ENCODE measurements at regions not wholly inside any gene's neighbourhood (a gene's known extent, or its start where the extent isn't known, plus 50 kb on each side); places are given as distances from the start of the nearest gene placed in this dataset.

DNA sequence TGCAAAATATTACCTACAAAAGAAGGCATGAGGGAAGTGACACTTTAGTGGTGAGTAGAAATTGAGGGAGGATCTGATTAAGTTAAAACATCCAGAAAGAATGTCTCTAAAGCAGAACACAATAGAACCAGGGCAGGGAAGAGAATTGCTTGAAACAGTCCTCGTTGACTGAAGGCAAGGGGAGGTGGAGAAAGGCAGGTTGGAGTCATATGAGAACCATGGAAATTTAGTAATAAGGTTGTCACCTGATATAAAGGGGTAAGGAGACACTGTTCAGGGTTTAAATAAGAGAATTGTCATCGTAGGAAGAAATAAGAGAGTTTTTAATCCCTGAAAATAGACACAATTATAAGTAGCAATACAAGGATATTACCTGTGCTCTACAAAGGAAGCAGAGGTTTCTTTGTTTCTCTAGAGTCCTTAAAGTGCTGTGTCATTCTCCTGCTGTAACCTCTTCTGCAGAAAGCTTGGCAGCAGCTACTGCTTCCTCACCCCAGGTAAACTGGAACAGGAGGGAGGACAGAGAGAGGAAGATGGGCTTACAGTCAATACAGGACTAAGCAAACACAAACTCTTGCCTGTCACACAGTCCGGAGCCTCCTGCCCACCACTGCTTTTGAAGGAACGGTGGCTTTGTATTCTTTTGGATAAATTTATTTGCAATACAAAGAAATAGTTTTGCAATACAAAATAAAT is 258.4 kb downstream of the PPARGC1A start:
- no peak overlapping the region for H3K27ac ChIP-seq
- ATAC-seq (peak in 1 of 2 donors; percentile 61), DNase-seq (no peak)
- no peaks in the 10 kb centered on the region for H3K27me3 ChIP-seq (ENCODE audit: low read depth)
- H3K9me3 ChIP-seq = no peaks in the 10 kb centered on the region
- H3K4me3 ChIP-seq = no peak overlapping the region
- no peaks in the 10 kb centered on the region for H3K4me1 ChIP-seq
- TF ChIP-seq, protein P1, sequence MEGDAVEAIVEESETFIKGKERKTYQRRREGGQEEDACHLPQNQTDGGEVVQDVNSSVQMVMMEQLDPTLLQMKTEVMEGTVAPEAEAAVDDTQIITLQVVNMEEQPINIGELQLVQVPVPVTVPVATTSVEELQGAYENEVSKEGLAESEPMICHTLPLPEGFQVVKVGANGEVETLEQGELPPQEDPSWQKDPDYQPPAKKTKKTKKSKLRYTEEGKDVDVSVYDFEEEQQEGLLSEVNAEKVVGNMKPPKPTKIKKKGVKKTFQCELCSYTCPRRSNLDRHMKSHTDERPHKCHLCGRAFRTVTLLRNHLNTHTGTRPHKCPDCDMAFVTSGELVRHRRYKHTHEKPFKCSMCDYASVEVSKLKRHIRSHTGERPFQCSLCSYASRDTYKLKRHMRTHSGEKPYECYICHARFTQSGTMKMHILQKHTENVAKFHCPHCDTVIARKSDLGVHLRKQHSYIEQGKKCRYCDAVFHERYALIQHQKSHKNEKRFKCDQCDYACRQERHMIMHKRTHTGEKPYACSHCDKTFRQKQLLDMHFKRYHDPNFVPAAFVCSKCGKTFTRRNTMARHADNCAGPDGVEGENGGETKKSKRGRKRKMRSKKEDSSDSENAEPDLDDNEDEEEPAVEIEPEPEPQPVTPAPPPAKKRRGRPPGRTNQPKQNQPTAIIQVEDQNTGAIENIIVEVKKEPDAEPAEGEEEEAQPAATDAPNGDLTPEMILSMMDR (IDR thresholded peaks at IDR 0.05) = no peak
- H3K36me3 ChIP-seq = no peaks in the 10 kb centered on the region
- intact Hi-C loops (cut with DNase I) = no loop called here

- intact Hi-C loops (cut with DNase I) = no loop called here
- H3K36me3 ChIP-seq = no peaks in the 10 kb centered on the region
These were observed 259.7 kb downstream of the PPARGC1A start for GRCh38 chr4:23630110-23630509.

DNA sequence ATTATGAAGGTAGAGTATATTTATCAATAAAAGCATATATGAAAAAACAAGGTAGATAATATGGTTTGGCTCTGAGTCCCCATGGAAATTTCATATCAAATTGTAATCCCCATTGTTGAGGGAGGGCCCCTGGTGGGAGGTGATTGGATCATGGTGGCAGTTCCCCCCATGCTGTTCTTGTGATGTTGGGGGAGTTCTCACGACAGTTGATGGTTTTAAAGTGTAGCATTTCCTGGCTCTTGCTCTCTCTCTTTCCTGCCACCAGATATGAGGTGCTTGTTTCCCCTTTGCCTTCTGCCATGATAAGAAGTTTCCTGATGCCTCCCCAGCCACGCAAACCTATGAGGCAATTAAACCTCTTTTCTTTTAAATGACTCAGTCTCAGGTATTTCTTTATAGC is 260.4 kb downstream of the PPARGC1A start:
- Histone ChIP-seq H3K4me3 (no peak overlapping the region), H3K27me3 (ENCODE audit: low read depth) (no peaks in the 10 kb centered on the region), H3K4me1 (no peaks in the 10 kb centered on the region), H3K36me3 (no peaks in the 10 kb centered on the region), H3K27ac (no peak overlapping the region), H3K9me3 (peaks cover 6% of the 10 kb centered on the region)
- TF ChIP-seq, protein P1 (IDR thresholded peaks at IDR 0.05) = no peak
- intact Hi-C loops (cut with DNase I) = no loop called here
- ATAC-seq (no peak), DNase-seq (no peak)

More at GRCh38 chr4:23630110-23630509, 259.7 kb downstream of the PPARGC1A start:
- no peak for ATAC-seq
- no peak overlapping the region for H3K4me3 ChIP-seq
- no peaks in the 10 kb centered on the region for H3K4me1 ChIP-seq
- TF ChIP-seq, protein P1 (IDR thresholded peaks at IDR 0.05) = no peak
- H3K27ac ChIP-seq = no peak overlapping the region
- no peak for DNase-seq
- H3K9me3 ChIP-seq = peaks cover 3% of the 10 kb centered on the region
- no peaks in the 10 kb centered on the region for H3K27me3 ChIP-seq (ENCODE audit: low read depth)

DNA sequence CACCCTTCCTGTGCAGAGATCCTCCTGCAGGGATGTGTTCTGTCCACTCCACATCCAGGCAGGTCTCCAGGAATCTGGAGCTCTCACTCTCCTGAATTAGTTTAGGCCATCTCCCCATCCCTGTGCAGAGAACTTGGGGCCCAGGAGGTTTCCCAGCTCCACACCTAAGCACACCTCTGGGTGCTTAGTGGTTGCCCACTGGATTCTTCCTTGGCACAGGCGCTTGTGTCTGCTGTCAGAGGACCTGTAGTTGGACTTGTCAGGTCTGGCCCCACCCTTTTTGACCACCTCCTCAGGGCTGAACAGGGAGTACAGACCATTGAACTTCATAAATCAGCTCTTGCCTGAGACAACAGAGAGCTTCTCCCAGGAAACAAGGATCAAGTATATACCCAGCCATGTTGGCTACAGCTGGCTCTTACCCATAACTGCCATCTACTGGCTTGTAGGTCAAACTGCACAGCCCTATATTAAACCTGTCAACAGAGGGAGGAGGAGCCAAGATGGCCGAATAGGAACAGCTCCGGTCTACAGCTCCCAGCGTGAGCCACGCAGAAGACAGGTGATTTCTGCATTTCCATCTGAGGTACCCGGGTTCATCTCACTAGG is 275.5 kb downstream of the PPARGC1A start:
- ATAC-seq = peak; percentile 83 to 91
- no peaks in the 10 kb centered on the region for H3K4me1 ChIP-seq
- intact Hi-C loops (cut with DNase I) = no loop called here
- H3K27me3 ChIP-seq (ENCODE audit: low read depth) = no peaks in the 10 kb centered on the region
- DNase-seq = no peak
- no peak overlapping the region for H3K4me3 ChIP-seq
- no peaks in the 10 kb centered on the region for H3K36me3 ChIP-seq
- no peaks in the 10 kb centered on the region for H3K9me3 ChIP-seq
- H3K27ac ChIP-seq = no peak overlapping the region
- TF ChIP-seq, protein P1 (IDR thresholded peaks at IDR 0.05) = peak; percentile 40

DNA sequence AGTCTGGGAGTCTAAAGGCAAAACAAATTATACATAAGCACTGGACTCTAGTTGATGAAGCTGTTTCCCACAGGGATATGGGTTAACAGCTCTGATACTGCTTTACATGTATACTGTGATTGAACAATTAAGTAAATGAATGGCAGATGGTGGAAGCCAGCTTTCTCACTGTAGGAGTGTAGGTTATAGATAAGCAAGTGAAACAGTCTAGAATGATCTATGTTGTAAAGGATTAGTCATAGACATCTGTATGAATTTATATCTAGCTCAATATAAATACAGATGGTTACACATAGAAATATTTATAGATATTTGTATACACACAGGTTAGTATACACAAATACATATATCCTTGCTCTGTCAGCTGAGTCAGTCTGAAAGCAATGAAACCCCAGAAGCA is 276.1 kb downstream of the PPARGC1A start:
- Histone ChIP-seq H3K36me3 (no peaks in the 10 kb centered on the region), H3K9me3 (no peaks in the 10 kb centered on the region), H3K27me3 (ENCODE audit: low read depth) (no peaks in the 10 kb centered on the region), H3K4me3 (no peak overlapping the region), H3K27ac (no peak overlapping the region), H3K4me1 (no peaks in the 10 kb centered on the region)
- intact Hi-C loops (cut with DNase I) = no loop called here
- TF ChIP-seq, protein P1 (IDR thresholded peaks at IDR 0.05) = no peak
- DNase-seq = no peak
- ATAC-seq = no peak
